GM18873 (cell line): ENCODE measurements at regions not wholly inside any gene's neighbourhood (a gene's known extent, or its start where the extent isn't known, plus 50 kb on each side); places are given as distances from the start of the nearest gene placed in this dataset.
A peak's percentile ranks its signal among the peaks of the same experiment; 100 is the strongest.

Experiments
- ATAC-seq: cut with Tn5 transposase; IDR thresholded peaks from one replicate; pipeline ENCODE4 v1.9.1; 2021; ENCODE audit warnings: mild to moderate bottlenecking, moderate library complexity, moderate number of reproducible peaks; ENCODE audit not compliant: unreplicated experiment, low FRiP score

- ATAC-seq = no peak
Measured at GRCh38 chr12:72082986-72083820, 144.6 kb downstream of the TPH2 start.

- no peak for ATAC-seq
Measured at GRCh38 chr12:72084061-72084460, 145.4 kb downstream of the TPH2 start.

DNA sequence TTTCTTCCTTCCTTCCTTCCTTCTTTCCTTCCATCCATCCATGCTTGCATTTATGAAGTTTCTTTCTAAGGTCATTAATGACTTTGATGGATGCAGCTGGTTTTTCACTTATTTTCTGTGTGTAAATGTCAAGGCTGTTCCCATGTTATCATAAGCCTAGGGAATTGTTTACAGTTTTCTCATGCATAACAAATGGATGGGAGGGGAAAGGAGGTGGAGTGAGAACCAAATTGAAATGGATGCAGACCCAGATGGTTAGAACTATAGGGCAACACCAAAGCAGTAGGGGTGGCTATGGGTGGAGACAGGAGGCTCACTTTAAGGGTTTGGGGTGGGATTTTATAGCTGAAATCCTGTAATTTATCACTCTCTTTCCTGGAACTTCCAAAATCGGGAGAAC lies 146.2 kb downstream of the TPH2 start:
- no peak for ATAC-seq

GRCh38 chr12:72089678-72090077 lies 151.0 kb downstream of the TPH2 start:
- no peak for ATAC-seq

- ATAC-seq = no peak
Measured at GRCh38 chr12:72093424-72093823, 154.8 kb downstream of the TPH2 start.

- no peak for ATAC-seq
Measured at GRCh38 chr12:72093930-72094329, 155.3 kb downstream of the TPH2 start.

DNA sequence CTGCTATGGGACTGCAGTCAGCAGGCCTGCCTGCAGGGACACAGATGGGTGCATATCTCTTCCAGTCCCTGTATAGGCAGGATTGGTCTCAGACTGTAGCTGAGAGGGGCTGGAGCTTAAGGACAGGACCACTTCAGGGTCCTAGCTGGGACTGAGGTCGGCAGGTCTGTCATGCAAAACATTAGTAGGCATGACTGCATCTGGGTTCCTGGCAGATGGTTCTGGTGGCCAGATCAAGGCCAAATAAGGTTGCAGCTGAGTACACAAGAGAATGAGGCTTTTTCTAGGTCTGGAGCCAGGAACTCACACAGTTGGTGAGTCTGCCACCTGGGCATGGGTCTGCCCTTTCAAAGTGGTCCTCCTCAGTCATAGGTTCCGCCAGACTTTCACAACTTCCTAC lies 155.8 kb downstream of the TPH2 start:
- ATAC-seq = no peak

GRCh38 chr12:72095025-72095424 lies 156.4 kb downstream of the TPH2 start:
- no peak for ATAC-seq

DNA sequence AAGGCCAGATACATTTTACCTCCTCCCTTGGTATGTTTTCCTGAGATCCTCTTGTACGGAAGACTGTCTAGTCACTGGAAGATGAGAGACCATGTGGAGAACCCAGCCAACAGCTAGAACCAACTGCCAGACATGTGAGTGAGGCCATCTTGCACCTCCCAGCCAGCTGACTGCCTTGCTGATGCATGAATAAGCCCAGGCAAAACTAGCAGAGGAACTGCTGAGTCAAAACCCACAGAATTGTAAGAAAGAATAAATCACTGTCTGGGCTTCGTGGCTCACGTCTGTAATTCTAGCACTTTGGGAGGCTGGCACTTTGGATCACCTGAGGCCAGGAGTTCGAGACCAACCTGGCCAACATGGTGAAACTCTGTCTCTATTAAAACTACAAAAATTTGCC lies 160.0 kb downstream of the TPH2 start:
- no peak for ATAC-seq

GRCh38 chr12:72100854-72101253 lies 162.2 kb downstream of the TPH2 start:
- no peak for ATAC-seq

GRCh38 chr12:72102150-72102549 lies 163.5 kb downstream of the TPH2 start:
- ATAC-seq = no peak

- ATAC-seq = no peak
Measured at GRCh38 chr12:72105849-72106248, 166.3 kb upstream of the TRHDE start.

GRCh38 chr12:72110937-72111650 lies 161.1 kb upstream of the TRHDE start:
- no peak for ATAC-seq

- ATAC-seq = no peak
Measured at GRCh38 chr12:72111706-72112105, 160.5 kb upstream of the TRHDE start.

GRCh38 chr12:72133497-72134055 lies 138.6 kb upstream of the TRHDE start:
- ATAC-seq = no peak

- no peak for ATAC-seq
Measured at GRCh38 chr12:72134246-72135020, 137.7 kb upstream of the TRHDE start.

- ATAC-seq = no peak
Measured at GRCh38 chr12:72135021-72135301, 137.2 kb upstream of the TRHDE start.

GRCh38 chr12:72136792-72137191 lies 135.4 kb upstream of the TRHDE start:
- no peak for ATAC-seq

DNA sequence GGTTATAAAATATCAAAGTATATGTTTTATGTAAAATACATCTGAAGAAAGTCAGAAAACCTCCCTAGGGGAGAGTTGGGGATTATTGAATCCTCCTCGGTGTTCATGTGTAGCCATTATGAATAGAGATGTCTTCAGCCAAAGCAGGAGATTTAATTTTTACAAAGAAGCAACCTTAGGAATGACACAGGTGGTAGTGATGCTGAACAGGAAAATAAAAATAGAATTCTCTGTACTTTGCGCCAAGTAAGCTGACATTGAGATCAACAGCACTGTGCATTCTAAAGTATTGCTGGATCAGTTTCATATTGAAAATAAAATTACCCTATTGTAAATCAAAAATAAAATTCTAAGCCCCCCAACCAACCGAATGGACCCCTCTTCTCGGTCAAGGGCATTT lies 132.8 kb upstream of the TRHDE start:
- no peak for ATAC-seq

DNA sequence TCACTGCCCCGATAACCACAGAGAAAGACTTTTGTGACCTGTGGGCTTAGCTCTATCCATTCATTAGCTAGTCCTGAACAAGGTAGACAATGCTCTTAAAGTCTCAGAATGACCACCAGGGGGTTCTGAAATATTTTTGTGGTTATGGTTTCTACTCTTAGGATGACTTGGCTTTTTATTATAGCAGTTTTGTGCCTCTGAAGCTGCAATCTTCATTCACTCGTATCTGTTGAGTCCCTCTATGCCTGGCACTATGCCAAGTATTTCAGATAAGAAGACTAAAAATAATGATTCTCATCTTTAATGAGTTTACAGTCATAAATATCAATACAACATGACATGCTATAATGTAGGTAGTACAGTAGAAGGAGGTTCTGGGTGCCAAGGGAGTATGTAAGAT lies 130.8 kb upstream of the TRHDE start:
- peak; percentile 99 for ATAC-seq

DNA sequence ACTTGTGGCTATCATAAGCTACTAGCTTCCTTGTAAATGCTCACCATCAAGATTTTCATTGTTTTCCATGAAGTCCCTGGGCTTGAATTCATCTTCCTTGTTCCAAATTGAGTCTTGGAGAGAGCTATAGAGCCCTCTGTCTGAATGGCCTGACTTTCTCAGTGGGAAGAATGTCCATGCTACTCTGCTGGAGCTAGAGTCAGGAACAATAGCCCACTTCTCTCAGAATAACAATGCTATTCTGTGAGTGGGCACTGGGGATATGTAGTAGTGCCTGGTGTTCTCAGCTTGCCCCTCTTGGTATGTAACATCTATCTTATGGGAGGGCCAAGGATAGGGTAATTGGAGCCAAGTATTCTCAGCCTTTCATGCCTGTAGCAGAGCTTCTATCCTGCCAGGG lies 127.6 kb upstream of the TRHDE start:
- no peak for ATAC-seq
